SIG-M5 treated with dmso at 0.1 percent for 504 hours (cell line): ENCODE measurements at regions not wholly inside any gene's neighbourhood (a gene's known extent, or its start where the extent isn't known, plus 50 kb on each side); places are given as distances from the start of the nearest gene placed in this dataset.

ENCODE experiments used
- DNase-seq: peaks from one replicate; lab custom pipeline; 2025; ENCODE audit not compliant: unreplicated experiment; lab: John Stamatoyannopoulos, UW

- DNase-seq: no peak
Measured at GRCh38 chr1:208298593-208299269, 54.5 kb upstream of the PLXNA2 start.

- no peak for DNase-seq
Measured at GRCh38 chr1:208300084-208300770, 56.0 kb upstream of the PLXNA2 start.

- no peak for DNase-seq
Measured at GRCh38 chr1:208302699-208303238, 58.6 kb upstream of the PLXNA2 start.

GRCh38 chr1:208303743-208304712 is 59.8 kb upstream of the PLXNA2 start:
- DNase-seq: no peak

- no peak for DNase-seq
Measured at GRCh38 chr1:208308221-208308620, 64.0 kb upstream of the PLXNA2 start.

DNA sequence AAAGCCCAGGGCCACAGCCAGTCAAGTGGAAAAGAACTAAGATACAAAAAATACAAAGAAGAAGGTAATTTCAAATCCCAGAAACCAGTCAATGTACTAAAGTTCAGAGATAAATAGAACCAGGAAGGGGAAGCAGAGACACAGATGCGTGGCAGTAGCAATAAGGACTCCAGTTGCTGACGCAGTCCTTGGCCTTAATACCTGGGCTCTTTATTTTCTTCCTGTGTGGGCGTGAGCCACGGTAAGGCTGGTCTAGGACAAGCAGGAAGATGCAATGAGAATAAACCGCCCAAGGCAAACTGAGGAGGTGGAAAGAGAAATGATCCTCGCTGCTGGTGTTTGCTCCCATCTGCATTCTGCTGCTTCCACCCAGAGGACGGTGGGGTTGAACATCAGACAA is 65.6 kb upstream of the PLXNA2 start:
- DNase-seq: no peak

DNA sequence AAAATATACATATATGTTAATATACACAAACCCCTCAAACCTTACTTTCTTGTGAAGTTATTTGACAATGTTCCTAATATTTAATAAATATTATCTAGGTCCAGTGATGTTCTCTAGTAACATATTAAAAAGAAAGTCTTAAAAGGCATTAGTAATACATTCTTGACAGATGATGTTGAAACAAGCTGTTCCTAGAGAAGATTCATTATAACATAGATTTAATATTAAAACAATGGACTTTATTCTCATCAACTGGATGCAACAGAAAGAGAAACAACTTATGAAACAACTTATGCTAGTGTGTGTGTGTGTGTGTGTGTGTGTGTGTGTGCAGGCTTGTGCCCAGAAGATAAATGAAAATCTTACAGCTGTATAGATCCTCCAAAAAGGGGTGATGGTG is 68.5 kb upstream of the PLXNA2 start:
- no peak for DNase-seq

- DNase-seq: no peak
Measured at GRCh38 chr1:208314431-208314830, 70.2 kb upstream of the PLXNA2 start.

GRCh38 chr1:208318150-208318734 is 74.1 kb upstream of the PLXNA2 start:
- no peak for DNase-seq

- DNase-seq: no peak
Measured at GRCh38 chr1:208324005-208324404, 79.8 kb upstream of the PLXNA2 start.

- no peak for DNase-seq
Measured at GRCh38 chr1:208326033-208326432, 81.8 kb upstream of the PLXNA2 start.

DNA sequence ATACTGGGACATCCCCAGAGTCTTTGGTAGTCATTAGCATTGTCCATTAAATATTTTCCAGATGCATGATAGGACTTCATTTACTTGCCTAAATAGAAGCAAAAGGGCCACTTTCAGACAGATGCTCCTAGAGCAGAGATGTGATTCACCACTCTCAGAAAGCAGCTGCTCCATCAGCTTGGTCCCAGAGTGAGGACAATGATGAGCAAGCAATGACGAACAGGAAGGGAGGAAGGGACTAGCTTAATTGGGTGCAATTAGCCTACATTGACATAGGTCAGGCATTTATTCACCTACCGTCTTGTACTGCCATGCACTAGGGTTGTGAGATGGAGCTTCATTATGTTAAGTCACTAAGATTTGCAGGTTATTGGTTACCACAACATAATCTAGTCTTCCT is 85.1 kb upstream of the PLXNA2 start:
- no peak for DNase-seq

DNA sequence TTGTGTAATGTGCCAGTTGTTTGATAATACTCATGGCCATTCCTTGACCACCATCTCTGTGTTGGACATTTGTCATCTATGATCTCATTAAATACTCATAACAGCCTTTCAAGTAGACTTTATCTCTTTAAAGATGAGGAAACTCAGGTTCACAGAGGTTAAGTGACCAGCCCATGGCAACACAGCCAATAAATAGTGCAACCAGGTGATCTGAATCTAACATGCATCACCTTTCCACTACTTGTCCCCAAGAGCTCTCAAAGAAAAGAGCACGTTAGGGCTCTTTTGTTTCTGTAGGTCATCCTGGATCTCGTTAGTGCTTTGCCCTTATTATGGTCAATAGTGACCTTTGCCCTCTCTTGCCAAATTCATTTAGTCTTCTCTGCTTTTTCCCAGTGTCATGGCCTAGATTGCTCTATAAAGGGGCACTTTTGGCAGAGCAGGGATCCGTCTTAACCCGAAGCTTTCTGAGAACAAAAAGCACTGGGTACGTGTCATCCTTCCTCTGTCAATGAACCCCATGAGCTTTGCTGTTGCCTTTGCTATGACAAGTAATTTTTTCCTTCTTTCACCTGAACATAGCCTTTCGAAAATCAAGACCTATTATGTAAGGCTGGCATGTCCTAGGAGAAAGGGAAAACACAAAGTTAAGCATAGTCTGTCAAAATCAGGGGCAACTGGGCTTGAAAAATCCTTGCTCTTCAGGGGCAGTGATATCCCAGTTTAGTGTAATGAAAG is 88.0 kb upstream of the PLXNA2 start:
- no peak for DNase-seq

DNA sequence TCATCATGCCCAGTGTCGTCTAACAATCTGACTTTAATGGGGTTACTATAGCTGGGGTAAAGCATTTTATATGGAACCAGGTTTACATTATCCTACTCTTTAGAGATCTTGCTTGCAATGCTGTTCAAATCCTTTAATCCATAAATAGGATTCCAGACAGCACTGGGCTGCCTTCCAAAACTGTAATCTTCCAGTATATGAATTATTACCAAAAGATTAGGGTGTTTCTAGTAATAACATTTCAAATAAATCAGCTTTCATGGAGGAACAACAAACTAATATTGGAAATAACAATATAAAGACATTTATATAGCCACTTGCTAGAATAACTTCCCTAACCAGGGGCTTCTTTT is 88.6 kb upstream of the PLXNA2 start:
- no peak for DNase-seq

DNA sequence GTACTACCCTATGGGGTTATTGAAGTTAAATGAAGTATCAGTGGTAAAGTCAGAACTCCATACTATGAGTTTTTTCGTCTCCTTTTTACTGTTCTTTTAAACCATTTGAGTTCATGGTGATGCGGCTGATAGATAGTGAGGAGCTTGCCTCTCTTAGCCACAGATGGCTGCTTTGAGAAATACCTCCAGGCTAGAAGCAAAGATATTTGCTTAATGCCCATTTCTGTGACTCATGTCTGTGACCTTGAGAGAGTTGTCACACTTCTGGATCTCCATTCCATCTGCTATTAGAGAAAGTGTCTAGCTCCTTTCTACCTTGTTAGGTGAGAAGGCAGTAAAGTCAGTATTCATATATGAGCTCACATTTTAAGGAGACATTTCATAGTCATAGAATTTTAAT is 89.5 kb upstream of the PLXNA2 start:
- no peak for DNase-seq

DNA sequence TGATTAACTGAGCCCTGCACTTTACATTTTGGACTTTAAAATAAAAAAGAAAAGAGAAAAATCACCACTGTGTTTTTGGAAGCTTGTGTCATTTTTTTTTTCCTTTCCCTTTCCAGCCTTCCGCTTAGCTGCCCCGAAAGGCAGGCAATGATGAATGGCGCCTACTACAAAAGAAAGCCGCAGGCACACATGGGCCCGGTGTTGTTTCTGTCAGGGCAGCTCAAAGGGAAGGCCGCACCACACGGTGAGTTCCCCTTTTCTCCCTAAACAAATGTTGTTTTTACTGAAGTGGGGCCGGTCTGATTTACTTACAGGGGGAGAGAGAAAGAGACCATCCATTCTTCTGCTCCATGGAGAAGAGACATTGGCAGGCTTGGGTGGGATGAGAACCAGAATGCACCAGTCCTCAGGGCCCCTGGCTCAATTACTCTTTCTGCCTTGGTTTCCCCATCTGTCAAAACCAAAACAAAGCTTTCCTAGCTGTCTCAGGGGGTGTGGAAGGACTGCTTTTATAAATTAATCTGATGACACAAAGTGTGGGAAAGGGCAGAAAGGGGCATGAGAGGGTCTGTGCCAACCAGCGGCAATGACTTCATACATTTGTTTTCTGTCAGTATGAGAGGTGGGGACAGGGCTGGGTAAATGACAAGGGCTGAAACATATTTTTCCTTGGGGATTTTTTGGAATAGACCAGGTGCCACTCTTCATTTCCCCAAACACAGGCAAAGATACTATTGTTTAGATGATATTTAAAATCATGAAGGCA is 91.4 kb upstream of the PLXNA2 start:
- no peak for DNase-seq

- no peak for DNase-seq
Measured at GRCh38 chr1:208336137-208336518, 91.9 kb upstream of the PLXNA2 start.

- DNase-seq: no peak
Measured at GRCh38 chr1:208339911-208340310, 95.7 kb upstream of the PLXNA2 start.

DNA sequence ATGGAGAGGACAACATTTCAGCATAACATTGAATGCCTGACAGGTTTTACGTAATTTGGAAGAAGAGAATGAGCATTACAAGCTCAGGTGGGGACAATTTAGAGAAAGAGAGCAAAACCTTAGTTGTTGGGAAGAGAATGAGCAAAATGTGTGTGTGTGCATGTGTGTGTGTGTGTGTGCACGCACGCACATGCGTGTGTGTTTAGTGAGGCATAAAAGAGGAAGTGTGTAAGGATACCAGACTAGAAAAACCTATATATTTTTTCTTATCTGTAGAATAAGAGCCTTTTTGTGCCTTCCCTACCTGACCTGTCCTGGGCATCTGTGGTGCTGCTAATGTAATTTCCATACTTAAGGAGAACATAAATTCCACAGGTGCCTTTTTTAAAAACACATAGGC is 99.0 kb upstream of the PLXNA2 start:
- no peak for DNase-seq
